ENCODE measurements at regions not wholly inside any gene's neighbourhood (a gene's known extent, or its start where the extent isn't known, plus 50 kb on each side); places are given as distances from the start of the nearest gene placed in this dataset.

DNA sequence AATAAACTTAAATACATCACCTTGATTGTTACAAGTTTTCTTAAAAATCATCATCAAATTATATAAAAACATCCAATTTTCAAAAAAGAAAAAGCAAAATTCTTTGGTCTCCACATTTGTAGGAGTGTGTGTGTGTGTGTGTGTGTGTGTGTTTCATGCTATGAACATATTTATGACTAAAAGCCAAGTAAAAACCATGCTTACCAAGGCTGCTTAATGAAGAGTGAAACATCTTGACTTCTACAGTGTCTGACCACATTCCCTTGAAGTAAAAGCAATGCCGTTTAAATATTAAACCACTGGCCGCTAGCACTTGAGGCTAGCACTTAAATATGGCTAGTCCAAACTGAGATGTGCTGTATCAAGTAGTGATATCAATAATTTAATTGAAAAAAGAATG is 549.1 kb upstream of the CCNG1 start:
- TF ChIP-seq, protein P1, sequence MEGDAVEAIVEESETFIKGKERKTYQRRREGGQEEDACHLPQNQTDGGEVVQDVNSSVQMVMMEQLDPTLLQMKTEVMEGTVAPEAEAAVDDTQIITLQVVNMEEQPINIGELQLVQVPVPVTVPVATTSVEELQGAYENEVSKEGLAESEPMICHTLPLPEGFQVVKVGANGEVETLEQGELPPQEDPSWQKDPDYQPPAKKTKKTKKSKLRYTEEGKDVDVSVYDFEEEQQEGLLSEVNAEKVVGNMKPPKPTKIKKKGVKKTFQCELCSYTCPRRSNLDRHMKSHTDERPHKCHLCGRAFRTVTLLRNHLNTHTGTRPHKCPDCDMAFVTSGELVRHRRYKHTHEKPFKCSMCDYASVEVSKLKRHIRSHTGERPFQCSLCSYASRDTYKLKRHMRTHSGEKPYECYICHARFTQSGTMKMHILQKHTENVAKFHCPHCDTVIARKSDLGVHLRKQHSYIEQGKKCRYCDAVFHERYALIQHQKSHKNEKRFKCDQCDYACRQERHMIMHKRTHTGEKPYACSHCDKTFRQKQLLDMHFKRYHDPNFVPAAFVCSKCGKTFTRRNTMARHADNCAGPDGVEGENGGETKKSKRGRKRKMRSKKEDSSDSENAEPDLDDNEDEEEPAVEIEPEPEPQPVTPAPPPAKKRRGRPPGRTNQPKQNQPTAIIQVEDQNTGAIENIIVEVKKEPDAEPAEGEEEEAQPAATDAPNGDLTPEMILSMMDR (IDR thresholded peaks at IDR 0.05; ENCODE audit: borderline replicate concordance, insufficient read depth, low read depth, low read length), result no peak
- no peak overlapping the region for H3K4me3 ChIP-seq (ENCODE audit: low read depth, low read length)

DNA sequence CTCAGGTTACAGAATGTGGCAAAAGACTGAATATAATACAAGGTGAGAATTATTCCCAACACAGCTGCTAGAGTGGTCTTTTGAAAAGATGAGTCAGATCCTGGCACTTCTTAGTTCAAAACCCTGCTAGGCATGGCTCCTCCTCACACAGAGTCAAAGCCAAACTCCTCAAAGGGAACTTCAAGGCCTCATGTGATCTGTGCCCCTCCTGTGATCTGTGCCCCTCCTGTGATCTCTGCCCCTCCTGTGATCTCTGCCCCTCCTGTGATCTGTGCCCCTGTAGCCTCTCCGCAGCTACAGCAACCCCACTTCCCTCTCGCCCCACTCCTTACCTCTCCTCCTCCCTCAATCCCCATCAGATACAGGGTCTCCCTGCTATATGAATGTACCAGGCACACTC is 525.5 kb upstream of the CCNG1 start:
- H3K4me3 ChIP-seq (ENCODE audit: low read depth, low read length), result no peak overlapping the region
- TF ChIP-seq, protein P1 (IDR thresholded peaks at IDR 0.05; ENCODE audit: borderline replicate concordance, insufficient read depth, low read depth, low read length), result no peak

DNA sequence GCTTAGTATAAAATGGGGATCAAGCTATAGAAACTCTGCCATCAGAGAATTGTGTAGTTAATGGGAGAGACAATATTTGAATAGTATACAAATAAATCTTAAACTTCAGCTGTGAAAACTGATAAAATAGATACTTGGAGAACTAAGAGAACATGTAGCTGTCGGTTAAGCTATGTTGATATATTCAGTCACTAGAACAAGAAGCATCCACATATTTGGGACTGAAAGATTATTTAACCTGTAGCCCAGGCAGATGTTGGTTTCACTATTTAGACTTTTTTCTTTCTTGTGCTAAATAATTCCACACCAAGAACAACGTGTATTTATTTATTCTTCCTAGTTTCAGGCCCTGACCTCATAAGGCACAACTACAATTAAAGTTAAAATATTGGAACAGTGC is 521.0 kb upstream of the CCNG1 start:
- TF ChIP-seq, protein P1 (IDR thresholded peaks at IDR 0.05; ENCODE audit: borderline replicate concordance, insufficient read depth, low read depth, low read length), result no peak
- no peak overlapping the region for H3K4me3 ChIP-seq (ENCODE audit: low read depth, low read length)

DNA sequence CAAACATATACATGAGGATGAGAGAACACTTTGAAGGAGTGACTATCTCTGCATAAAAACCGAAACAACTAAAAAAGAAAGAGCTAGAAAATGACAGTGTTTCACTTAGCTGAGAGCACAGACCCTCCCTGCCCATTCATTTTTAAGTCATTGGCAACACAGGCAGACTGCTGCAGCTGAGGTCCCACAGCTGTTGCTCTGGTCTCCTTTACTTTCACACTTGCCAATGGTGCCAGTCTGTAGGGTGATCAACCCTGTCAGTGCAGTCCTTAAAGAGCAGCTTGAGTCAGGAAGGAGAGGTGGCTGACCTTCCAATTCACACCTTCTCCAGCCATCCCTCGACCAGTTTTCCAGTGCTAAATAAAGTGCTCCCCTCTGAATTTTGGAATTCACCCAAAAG is 508.3 kb upstream of the CCNG1 start:
- TF ChIP-seq, protein P1 (IDR thresholded peaks at IDR 0.05; ENCODE audit: borderline replicate concordance, insufficient read depth, low read depth, low read length), result no peak
- H3K4me3 ChIP-seq (ENCODE audit: low read depth, low read length), result no peak overlapping the region

DNA sequence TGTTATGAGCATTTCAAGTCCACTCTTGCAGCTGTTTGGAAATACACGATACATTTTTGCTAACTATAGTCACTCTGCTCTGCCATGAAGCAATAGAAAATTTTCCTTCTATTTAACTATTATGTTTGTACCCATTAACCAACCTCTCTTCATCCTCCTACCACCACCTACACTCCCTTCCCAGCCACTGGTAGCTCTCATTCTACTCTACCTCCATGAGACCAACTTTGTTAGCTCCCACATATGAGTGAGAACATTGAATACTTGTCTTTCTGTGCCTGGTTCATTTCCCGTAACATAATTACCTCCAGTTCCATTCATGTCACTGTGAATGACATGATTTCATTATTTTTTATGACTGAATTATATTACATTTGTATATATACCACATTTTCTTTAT is 505.9 kb upstream of the CCNG1 start:
- TF ChIP-seq, protein P1 (IDR thresholded peaks at IDR 0.05; ENCODE audit: borderline replicate concordance, insufficient read depth, low read depth, low read length), result no peak
- H3K4me3 ChIP-seq (ENCODE audit: low read depth, low read length), result no peak overlapping the region

DNA sequence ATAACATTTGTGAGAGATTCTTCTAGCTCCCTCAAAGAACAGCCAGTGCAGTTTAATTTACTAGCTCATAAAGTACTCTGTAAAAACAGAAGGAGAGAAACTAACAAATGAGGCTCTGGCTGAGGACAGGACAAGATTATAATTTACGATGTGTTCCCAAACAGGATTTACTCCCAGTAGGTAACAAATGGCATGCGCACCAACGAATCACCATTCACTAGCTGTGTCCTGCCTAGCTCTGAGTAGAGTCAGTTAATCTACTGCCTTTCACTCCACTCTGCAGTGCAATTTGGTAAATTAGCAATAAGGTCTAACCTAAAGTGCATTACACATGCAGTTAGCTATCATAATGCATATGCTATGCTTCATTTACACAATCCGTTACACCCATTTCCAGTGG is 497.4 kb upstream of the CCNG1 start:
- TF ChIP-seq, protein P1 (IDR thresholded peaks at IDR 0.05; ENCODE audit: borderline replicate concordance, insufficient read depth, low read depth, low read length), result no peak
- H3K4me3 ChIP-seq (ENCODE audit: low read depth, low read length), result no peak overlapping the region

DNA sequence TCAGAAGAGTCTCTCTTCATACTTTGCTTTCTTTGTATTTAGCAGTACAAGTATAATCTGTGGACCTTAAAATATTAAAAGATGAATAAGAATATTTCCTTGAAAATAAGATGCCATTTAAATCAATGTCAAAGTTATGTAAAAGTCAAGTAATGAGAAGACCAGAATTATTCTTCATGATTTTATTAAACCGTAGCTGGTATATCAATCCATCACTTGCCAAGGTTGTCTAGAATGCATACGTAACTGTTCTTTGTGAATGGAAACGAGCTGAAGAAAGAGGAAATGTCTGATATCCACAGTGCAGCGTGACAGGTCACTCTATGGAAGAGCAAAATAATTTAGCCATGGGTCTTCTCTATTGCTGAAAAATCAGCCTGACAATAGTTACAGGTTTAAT is 488.7 kb upstream of the CCNG1 start:
- H3K4me3 ChIP-seq (ENCODE audit: low read depth, low read length), result no peak overlapping the region
- TF ChIP-seq, protein P1 (IDR thresholded peaks at IDR 0.05; ENCODE audit: borderline replicate concordance, insufficient read depth, low read depth, low read length), result no peak

Measured in GM12875 (cell line).